T-cell (primary cell): ENCODE measurements at regions not wholly inside any gene's neighbourhood (a gene's known extent, or its start where the extent isn't known, plus 50 kb on each side); places are given as distances from the start of the nearest gene placed in this dataset.

Experiments
- ATAC-seq, 4 experiments: fragments of 200-7000 bp in 3 of 4; fragments of 150-1000 bp in 1 of 4; cut with Tn5 transposase; replicated peaks in 1 of 4; 1 replicate in 3 of 4; 2 replicates in 1 of 4; pipeline ENCODE4 v1.10.0; 2021; ENCODE audit warnings: moderate library complexity in 3 of 4, mild to moderate bottlenecking in 2 of 4, moderate number of reproducible peaks in 1 of 4
- CTCF ChIA-PET, 2 donors: fragments of 300-600 bp; sonication (Branson Sonifier 250); formaldehyde crosslinking; loops; one replicate each; lab custom pipeline; 2022; ENCODE audit warnings: antibody characterized with exemption in 2 of 2; lab: Charles Lee
- POLR2A ChIA-PET, 2 donors: fragments of 300-600 bp; sonication (Branson Sonifier 250); formaldehyde crosslinking; loops; one replicate each; lab custom pipeline; 2022; ENCODE audit warnings: antibody characterized with exemption in 2 of 2; lab: Charles Lee
- DNase-seq, 35 experiments: peaks; one replicate each; pipeline versions ENCODE4 v3.0.0 to v3.0.0-alpha.2; 2013 to 2023
- H3K27ac ChIP-seq: one replicate; pipeline ENCODE4 v1.5.1; 2013; ENCODE audit warnings: low read length
- H3K27me3 ChIP-seq, 2 experiments: replicated peaks in 1 of 2; 1 replicate in 1 of 2; 2 replicates in 1 of 2; pipeline versions ENCODE4 v1.6.1 to v1.7.0; 2013; ENCODE audit warnings: low read length in 1 of 2, mixed read lengths in 1 of 2; ENCODE audit not compliant: control insufficient read depth in 2 of 2, insufficient read depth in 2 of 2; ENCODE audit errors: extremely low read depth in 1 of 2
- H3K36me3 ChIP-seq, 2 donors: 1 replicate in 1 of 2; 2 replicates in 1 of 2; pipeline versions ENCODE4 v1.6.1 to v1.7.0; 2013; ENCODE audit warnings: low read length in 1 of 2; ENCODE audit not compliant: control insufficient read depth in 2 of 2, insufficient read depth in 1 of 2; ENCODE audit errors: extremely low read depth in 1 of 2
- H3K4me1 ChIP-seq, 2 experiments: 1 replicate in 1 of 2; 2 replicates in 1 of 2; pipeline versions ENCODE4 v1.6.1 to v1.7.0; 2013; ENCODE audit warnings: low read length in 2 of 2, mixed read lengths in 1 of 2; ENCODE audit not compliant: insufficient read depth in 2 of 2, control insufficient read depth in 1 of 2; ENCODE audit errors: extremely low read depth in 1 of 2
- H3K4me3 ChIP-seq, 2 donors: 1 replicate in 1 of 2; 2 replicates in 1 of 2; pipeline versions ENCODE4 v1.5.1 to v1.7.0; 2013; ENCODE audit warnings: mild to moderate bottlenecking in 2 of 2, low read length in 1 of 2, moderate library complexity in 1 of 2; ENCODE audit not compliant: control insufficient read depth in 1 of 2; ENCODE audit errors: extremely low read depth in 1 of 2
- H3K9me3 ChIP-seq: 2 replicates; pipeline ENCODE4 v1.7.0; 2013
- H3K27ac Mint-ChIP-seq, 2 donors: one replicate each; pipeline ENCODE4 v1.8.0; 2020 to 2021; ENCODE audit warnings: mild to moderate bottlenecking in 2 of 2, mixed read lengths in 2 of 2
- H3K27me3 Mint-ChIP-seq, 2 donors: one replicate each; pipeline ENCODE4 v1.8.0; 2021 to 2022; ENCODE audit warnings: mixed read lengths in 2 of 2
- H3K36me3 Mint-ChIP-seq: one replicate; pipeline ENCODE4 v1.8.0; 2021; ENCODE audit warnings: mixed read lengths
- H3K4me1 Mint-ChIP-seq, 3 donors: one replicate each; pipeline ENCODE4 v1.8.0; 2020 to 2022; ENCODE audit warnings: mixed read lengths in 3 of 3, mild to moderate bottlenecking in 1 of 3
- H3K4me3 Mint-ChIP-seq, 3 donors: one replicate each; pipeline ENCODE4 v1.8.0; 2020 to 2022; ENCODE audit warnings: mild to moderate bottlenecking in 3 of 3, mixed read lengths in 3 of 3, moderate library complexity in 3 of 3
- H3K9me3 Mint-ChIP-seq, 3 donors: one replicate each; pipeline ENCODE4 v1.8.0; 2020 to 2022; ENCODE audit warnings: mixed read lengths in 3 of 3
- WGBS: methylation state at CpG from one replicate; pipeline ENCODE4 v1.1.5; 2013; ENCODE audit warnings: missing lambda C conversion rate; ENCODE audit not compliant: insufficient coverage; 5-methylcytosine and 5-hydroxymethylcytosine counted together

- Mint-ChIP-seq H3K4me1 (no peaks in the 10 kb centered on the region), H3K4me3 (no peak overlapping the region), H3K9me3 (peaks cover 3 to 12% (median 10%) of the 10 kb centered on the region in 3 donors), H3K27ac (no peak overlapping the region), H3K27me3 (no peaks in the 10 kb centered on the region), H3K36me3 (no peaks in the 10 kb centered on the region)
- DNase-seq (no peak), ATAC-seq (no peak)
- Histone ChIP-seq H3K36me3 (no peaks in the 10 kb centered on the region), H3K27me3 (no peaks in the 10 kb centered on the region), H3K4me1 (no peaks in the 10 kb centered on the region), H3K27ac (no peak overlapping the region), H3K9me3 (no peaks in the 10 kb centered on the region), H3K4me3 (no peak overlapping the region)
- WGBS: no CpG with 5 or more reads among the region's 6 CpGs
- ChIA-PET POLR2A (no interaction called here), CTCF (no interaction called here)
These were observed 271.8 kb downstream of the BRINP2 start for GRCh38 chr1:177442584-177442983.

- WGBS: no CpG with 5 or more reads among the region's 1 CpG
These were observed 270.5 kb downstream of the BRINP2 start for GRCh38 chr1:177441281-177441680.

GRCh38 chr1:177440821-177441220, 270.1 kb downstream of the BRINP2 start:
- Histone ChIP-seq H3K9me3 (no peaks in the 10 kb centered on the region), H3K27me3 (no peaks in the 10 kb centered on the region), H3K36me3 (no peaks in the 10 kb centered on the region), H3K27ac (no peak overlapping the region), H3K4me3 (no peak overlapping the region), H3K4me1 (no peaks in the 10 kb centered on the region)
- POLR2A ChIA-PET: no interaction called here
- DNase-seq (no peak), ATAC-seq (no peak)
- Mint-ChIP-seq H3K27ac (no peak overlapping the region), H3K4me1 (no peaks in the 10 kb centered on the region), H3K36me3 (no peaks in the 10 kb centered on the region), H3K27me3 (no peaks in the 10 kb centered on the region), H3K9me3 (peaks cover 3 to 12% (median 10%) of the 10 kb centered on the region in 3 donors), H3K4me3 (no peak overlapping the region)
- no CpG with 5 or more reads among the region's 4 CpGs for WGBS
- CTCF ChIA-PET: no interaction called here

More at GRCh38 chr1:177441281-177441680, 270.5 kb downstream of the BRINP2 start:
- ATAC-seq (no peak), DNase-seq (no peak)
- no peak overlapping the region for H3K27ac Mint-ChIP-seq
- Histone ChIP-seq H3K4me3 (no peak overlapping the region), H3K9me3 (no peaks in the 10 kb centered on the region), H3K4me1 (no peaks in the 10 kb centered on the region), H3K36me3 (no peaks in the 10 kb centered on the region), H3K27me3 (no peaks in the 10 kb centered on the region), H3K27ac (no peak overlapping the region)
- peaks cover 3 to 12% (median 10%) of the 10 kb centered on the region in 3 donors for H3K9me3 Mint-ChIP-seq
- POLR2A ChIA-PET: no interaction called here
- CTCF ChIA-PET: no interaction called here
- no peak overlapping the region for H3K4me3 Mint-ChIP-seq
- H3K36me3 Mint-ChIP-seq: no peaks in the 10 kb centered on the region
- H3K27me3 Mint-ChIP-seq: no peaks in the 10 kb centered on the region
- H3K4me1 Mint-ChIP-seq: no peaks in the 10 kb centered on the region

DNA sequence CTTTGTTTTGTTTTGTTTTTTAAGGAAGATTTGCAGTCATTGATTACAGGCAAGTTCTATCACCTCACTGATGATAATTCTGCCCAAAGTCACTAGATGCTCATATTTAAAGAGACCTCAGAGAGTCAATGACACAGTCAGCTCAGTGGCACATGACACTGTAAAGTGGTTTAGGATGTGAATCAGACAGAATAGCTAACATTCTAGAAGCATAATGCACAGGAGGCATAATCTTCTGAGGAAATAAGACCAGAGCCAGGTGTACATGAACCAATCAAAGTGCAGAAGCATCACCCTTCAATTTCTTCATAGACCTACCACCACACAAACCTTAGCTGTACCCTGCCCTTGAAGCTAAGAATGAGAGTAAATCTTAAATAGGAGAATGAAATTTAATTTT, 268.5 kb downstream of the BRINP2 start:
- no peak overlapping the region for H3K4me3 ChIP-seq
- H3K4me3 Mint-ChIP-seq: no peak overlapping the region
- CTCF ChIA-PET: no interaction called here
- no peaks in the 10 kb centered on the region for H3K4me1 ChIP-seq
- H3K27ac Mint-ChIP-seq: no peak overlapping the region
- H3K4me1 Mint-ChIP-seq: no peaks in the 10 kb centered on the region
- H3K9me3 Mint-ChIP-seq: peaks cover 3 to 17% (median 12%) of the 10 kb centered on the region in 3 donors
- DNase-seq (no peak), ATAC-seq (no peak)
- no peaks in the 10 kb centered on the region for H3K27me3 Mint-ChIP-seq
- H3K27ac ChIP-seq: no peak overlapping the region
- no peaks in the 10 kb centered on the region for H3K9me3 ChIP-seq
- H3K36me3 Mint-ChIP-seq: no peaks in the 10 kb centered on the region
- no peaks in the 10 kb centered on the region for H3K36me3 ChIP-seq
- POLR2A ChIA-PET: no interaction called here
- no peaks in the 10 kb centered on the region for H3K27me3 ChIP-seq

GRCh38 chr1:177435364-177435763, 264.6 kb downstream of the BRINP2 start:
- Mint-ChIP-seq H3K4me1 (no peaks in the 10 kb centered on the region), H3K36me3 (no peaks in the 10 kb centered on the region), H3K9me3 (peaks cover 3 to 17% (median 17%) of the 10 kb centered on the region in 3 donors), H3K27ac (no peak overlapping the region), H3K4me3 (no peak overlapping the region), H3K27me3 (no peaks in the 10 kb centered on the region)
- POLR2A ChIA-PET: no interaction called here
- DNase-seq (no peak), ATAC-seq (no peak)
- WGBS: no CpG with 5 or more reads among the region's 1 CpG
- Histone ChIP-seq H3K9me3 (no peaks in the 10 kb centered on the region), H3K27me3 (no peaks in the 10 kb centered on the region), H3K4me3 (no peak overlapping the region), H3K27ac (no peak overlapping the region), H3K4me1 (no peaks in the 10 kb centered on the region), H3K36me3 (no peaks in the 10 kb centered on the region)
- CTCF ChIA-PET: no interaction called here

DNA sequence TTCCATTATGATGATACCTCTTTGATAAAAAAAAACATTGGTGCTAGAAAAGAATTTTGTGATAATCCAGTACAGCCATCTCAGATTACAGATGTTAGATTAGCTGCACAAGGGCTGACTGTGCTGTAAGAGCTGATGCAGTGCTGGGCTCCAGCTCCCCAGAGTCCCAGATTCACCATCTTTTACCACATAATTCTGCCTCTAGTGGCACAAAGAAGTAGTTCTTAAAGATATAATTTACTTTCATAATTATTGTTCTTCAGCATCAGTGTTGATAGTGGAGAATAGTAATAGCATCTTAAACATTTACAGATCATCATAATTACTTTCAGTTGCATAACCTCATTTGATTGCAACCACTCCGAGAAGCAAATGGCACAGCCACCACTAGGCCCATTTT, 262.1 kb downstream of the BRINP2 start:
- Histone ChIP-seq H3K4me3 (no peak overlapping the region), H3K36me3 (no peaks in the 10 kb centered on the region), H3K27me3 (no peaks in the 10 kb centered on the region), H3K9me3 (no peaks in the 10 kb centered on the region), H3K4me1 (no peaks in the 10 kb centered on the region), H3K27ac (no peak overlapping the region)
- no peaks in the 10 kb centered on the region for H3K4me1 Mint-ChIP-seq
- H3K9me3 Mint-ChIP-seq: peaks cover 0 to 7% (median 7%) of the 10 kb centered on the region in 3 donors
- POLR2A ChIA-PET: no interaction called here
- no peak for ATAC-seq
- CTCF ChIA-PET: no interaction called here
- DNase-seq: no peak
- H3K4me3 Mint-ChIP-seq: no peak overlapping the region
- no peaks in the 10 kb centered on the region for H3K36me3 Mint-ChIP-seq
- 93% methylated on average over 1 of the region's 1 CpG for WGBS
- no peaks in the 10 kb centered on the region for H3K27me3 Mint-ChIP-seq
- H3K27ac Mint-ChIP-seq: no peak overlapping the region

DNA sequence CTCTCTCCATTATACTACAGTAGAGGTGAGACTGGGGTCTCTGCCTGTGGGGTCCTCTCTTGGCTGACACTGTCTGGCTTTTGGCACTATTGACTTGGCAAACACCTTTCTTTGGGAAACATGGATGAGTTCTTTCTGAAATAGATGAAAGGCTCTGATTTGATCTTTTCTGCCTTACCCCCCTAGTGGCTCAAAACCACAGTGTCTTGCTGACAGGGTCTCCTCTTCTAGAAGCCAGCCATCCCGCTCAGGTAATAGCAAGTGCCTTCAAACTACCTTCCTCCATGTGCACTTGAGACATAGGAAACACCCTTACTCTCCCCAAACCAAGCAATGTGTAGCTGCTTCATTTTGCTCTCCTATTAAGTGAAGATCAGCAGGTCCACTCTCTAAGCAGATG, 260.4 kb downstream of the BRINP2 start:
- no peaks in the 10 kb centered on the region for H3K27me3 ChIP-seq
- no peaks in the 10 kb centered on the region for H3K36me3 Mint-ChIP-seq
- ATAC-seq (no peak), DNase-seq (no peak)
- WGBS: 58% methylated on average over 1 of the region's 1 CpG
- H3K27ac Mint-ChIP-seq: no peak overlapping the region
- H3K4me1 Mint-ChIP-seq: no peaks in the 10 kb centered on the region
- no peaks in the 10 kb centered on the region for H3K27me3 Mint-ChIP-seq
- H3K4me1 ChIP-seq: no peaks in the 10 kb centered on the region
- no peak overlapping the region for H3K4me3 ChIP-seq
- H3K27ac ChIP-seq: no peak overlapping the region
- POLR2A ChIA-PET: no interaction called here
- H3K9me3 ChIP-seq: no peaks in the 10 kb centered on the region
- H3K9me3 Mint-ChIP-seq: peaks cover 0 to 12% (median 12%) of the 10 kb centered on the region in 3 donors
- H3K36me3 ChIP-seq: no peaks in the 10 kb centered on the region
- H3K4me3 Mint-ChIP-seq: no peak overlapping the region
- CTCF ChIA-PET: interaction anchor here in 1 of 2 donors (0.6 kb wide), 1 partner anchor 145 kb away, joined by 3 read pairs; no protein-coding TSS in a partner anchor
